ENCODE measurements at regions not wholly inside any gene's neighbourhood (a gene's known extent, or its start where the extent isn't known, plus 50 kb on each side); places are given as distances from the start of the nearest gene placed in this dataset.

GRCh38 chr18:73563345-73563744 is 584.3 kb downstream of the FBXO15 start:
- in situ Hi-C loops (cut with MboI) (no loop called here), intact Hi-C loops (cut with micrococcal nuclease; ENCODE audit: unreplicated experiment) (no loop called here)
- WGBS (ENCODE audit: insufficient coverage, insufficient replicate concordance, low lambda C conversion rate, missing lambda C conversion rate): 14% methylated on average over 4 of the region's 4 CpGs
- Histone ChIP-seq H3K9ac (ENCODE audit: control insufficient read depth, insufficient read depth, low read length) (no peak overlapping the region), H3K27ac (ENCODE audit: control insufficient read depth, insufficient read depth) (no peak overlapping the region), H3K4me1 (ENCODE audit: control insufficient read depth, insufficient read depth, low read length) (no peaks in the 10 kb centered on the region), H3K36me3 (ENCODE audit: control insufficient read depth in 2 of 2, insufficient read depth in 2 of 2, low read length in 1 of 2) (no peaks in the 10 kb centered on the region), H3K27me3 (replicated peaks in 1 of 2; ENCODE audit: control insufficient read depth in 2 of 2, insufficient read depth in 2 of 2, low read length in 1 of 2) (no peaks in the 10 kb centered on the region), H3K9me3 (replicated peaks; ENCODE audit: control insufficient read depth, insufficient read depth, low read length) (no peaks in the 10 kb centered on the region), H3K79me2 (ENCODE audit: control insufficient read depth, insufficient read depth, low read length) (no peaks in the 10 kb centered on the region), H2AFZ (ENCODE audit: control insufficient read depth, low read depth, low read length) (no peak overlapping the region), H4K20me1 (ENCODE audit: control insufficient read depth, insufficient read depth) (no peaks in the 10 kb centered on the region), H3K4me2 (ENCODE audit: control insufficient read depth, insufficient read depth) (no peak overlapping the region), H3K4me3 (no peak overlapping the region)
- no peak for FAIRE-seq
- ChIA-PET SMC1A (ENCODE audit: uncharacterized antibody, unreplicated experiment) (no interaction called here), CTCF (no interaction called here), POLR2A (no interaction called here), RAD21 (ENCODE audit: unreplicated experiment) (no interaction called here)
- BruUV-seq (replicated peaks): no TSS peak
- DNase-seq (ENCODE audit: low read depth, low spot score): no peak
- ATAC-seq: no peak
- TF ChIP-seq BCL3 (IDR thresholded peaks at IDR 0.05; ENCODE audit: borderline replicate concordance, insufficient read depth, low read depth, low read length, poor library complexity, severe bottlenecking): no peak
- no peak for TF ChIP-seq TCF7 (IDR thresholded peaks at IDR 0.05; ENCODE audit: borderline replicate concordance)
- no peak for TF ChIP-seq TCF3 (IDR thresholded peaks at IDR 0.05; ENCODE audit: borderline replicate concordance, insufficient read depth, low read depth, low read length)
- no peak for TF ChIP-seq NR2C1 (IDR thresholded peaks at IDR 0.05)
- TF ChIP-seq STAT3 (IDR thresholded peaks at IDR 0.05; ENCODE audit: low read depth, low read length): no peak
- TF ChIP-seq GATAD2B (conservative IDR thresholded peaks at IDR 0.05; ENCODE audit: low read depth): no peak
- no peak for TF ChIP-seq CBX5 (IDR thresholded peaks at IDR 0.05; ENCODE audit: low read depth)

GRCh38 chr18:73556904-73557303 is 590.7 kb downstream of the FBXO15 start:
- 4% methylated on average over 4 of the region's 4 CpGs for WGBS (ENCODE audit: insufficient coverage, insufficient replicate concordance, low lambda C conversion rate, missing lambda C conversion rate)
- Histone ChIP-seq H3K4me1 (ENCODE audit: control insufficient read depth, insufficient read depth, low read length) (no peaks in the 10 kb centered on the region), H3K4me3 (no peak overlapping the region), H3K4me2 (ENCODE audit: control insufficient read depth, insufficient read depth) (no peak overlapping the region), H3K27ac (ENCODE audit: control insufficient read depth, insufficient read depth) (no peak overlapping the region), H3K27me3 (replicated peaks in 1 of 2; ENCODE audit: control insufficient read depth in 2 of 2, insufficient read depth in 2 of 2, low read length in 1 of 2) (no peaks in the 10 kb centered on the region), H3K79me2 (ENCODE audit: control insufficient read depth, insufficient read depth, low read length) (no peaks in the 10 kb centered on the region), H3K36me3 (ENCODE audit: control insufficient read depth in 2 of 2, insufficient read depth in 2 of 2, low read length in 1 of 2) (no peaks in the 10 kb centered on the region), H3K9me3 (replicated peaks; ENCODE audit: control insufficient read depth, insufficient read depth, low read length) (no peaks in the 10 kb centered on the region), H3K9ac (ENCODE audit: control insufficient read depth, insufficient read depth, low read length) (no peak overlapping the region), H2AFZ (ENCODE audit: control insufficient read depth, low read depth, low read length) (no peak overlapping the region), H4K20me1 (ENCODE audit: control insufficient read depth, insufficient read depth) (no peaks in the 10 kb centered on the region)
- FAIRE-seq (no peak), DNase-seq (ENCODE audit: low read depth, low spot score) (no peak), ATAC-seq (no peak)
- BruUV-seq (replicated peaks): no TSS peak
- CTCF ChIA-PET: no interaction called here
- SMC1A ChIA-PET (ENCODE audit: uncharacterized antibody, unreplicated experiment): no interaction called here
- intact Hi-C loops (cut with micrococcal nuclease; ENCODE audit: unreplicated experiment): no loop called here
- RAD21 ChIA-PET (ENCODE audit: unreplicated experiment): no interaction called here
- in situ Hi-C loops (cut with MboI): no loop called here
- POLR2A ChIA-PET: no interaction called here
- TF ChIP-seq BCL11A (IDR thresholded peaks at IDR 0.05; ENCODE audit: low read depth, low read length) (no peak), FOXK2 (IDR thresholded peaks at IDR 0.05) (no peak), MEF2B (IDR thresholded peaks at IDR 0.05; ENCODE audit: partially characterized antibody, poor library complexity, severe bottlenecking) (no peak), CEBPB (IDR thresholded peaks at IDR 0.05; ENCODE audit: borderline replicate concordance in 1 of 2, low read depth in 2 of 2, low read length in 2 of 2) (no peak), NFXL1 (IDR thresholded peaks at IDR 0.05; ENCODE audit: borderline replicate concordance) (no peak), NFIC (IDR thresholded peaks at IDR 0.05; ENCODE audit: low read depth, low read length) (no peak), WRNIP1 (IDR thresholded peaks at IDR 0.05; ENCODE audit: borderline replicate concordance, low read depth, low read length) (no peak), BACH1 (IDR thresholded peaks at IDR 0.05; ENCODE audit: borderline replicate concordance) (no peak), NR2C1 (IDR thresholded peaks at IDR 0.05) (no peak), MYB (IDR thresholded peaks at IDR 0.05; ENCODE audit: borderline replicate concordance, low read depth, low read length) (no peak)
